B cell (primary cell): ENCODE measurements at regions not wholly inside any gene's neighbourhood (a gene's known extent, or its start where the extent isn't known, plus 50 kb on each side); places are given as distances from the start of the nearest gene placed in this dataset.

Experiments
- EZH2 ChIP-seq: IDR thresholded peaks from 2 replicates; pipeline ENCODE4 v1.6.1; 2012; ENCODE audit warnings: borderline replicate concordance, low read depth, mild to moderate bottlenecking, moderate library complexity, low read length; ENCODE audit not compliant: insufficient read depth, poor library complexity, severe bottlenecking
- TF ChIP-seq, protein P1 (sequence below): fragments of 200-600 bp; IDR thresholded peaks from one replicate; pipeline ENCODE4 v1.8.0; 2022; ENCODE audit warnings: antibody characterized with exemption, mild to moderate bottlenecking

GRCh38 chr18:1958798-1959197 is 612.5 kb downstream of the METTL4 start:
- TF ChIP-seq, protein P1, sequence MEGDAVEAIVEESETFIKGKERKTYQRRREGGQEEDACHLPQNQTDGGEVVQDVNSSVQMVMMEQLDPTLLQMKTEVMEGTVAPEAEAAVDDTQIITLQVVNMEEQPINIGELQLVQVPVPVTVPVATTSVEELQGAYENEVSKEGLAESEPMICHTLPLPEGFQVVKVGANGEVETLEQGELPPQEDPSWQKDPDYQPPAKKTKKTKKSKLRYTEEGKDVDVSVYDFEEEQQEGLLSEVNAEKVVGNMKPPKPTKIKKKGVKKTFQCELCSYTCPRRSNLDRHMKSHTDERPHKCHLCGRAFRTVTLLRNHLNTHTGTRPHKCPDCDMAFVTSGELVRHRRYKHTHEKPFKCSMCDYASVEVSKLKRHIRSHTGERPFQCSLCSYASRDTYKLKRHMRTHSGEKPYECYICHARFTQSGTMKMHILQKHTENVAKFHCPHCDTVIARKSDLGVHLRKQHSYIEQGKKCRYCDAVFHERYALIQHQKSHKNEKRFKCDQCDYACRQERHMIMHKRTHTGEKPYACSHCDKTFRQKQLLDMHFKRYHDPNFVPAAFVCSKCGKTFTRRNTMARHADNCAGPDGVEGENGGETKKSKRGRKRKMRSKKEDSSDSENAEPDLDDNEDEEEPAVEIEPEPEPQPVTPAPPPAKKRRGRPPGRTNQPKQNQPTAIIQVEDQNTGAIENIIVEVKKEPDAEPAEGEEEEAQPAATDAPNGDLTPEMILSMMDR: no peak
- TF ChIP-seq EZH2: no peak
